Lung (tissue), 11 donors: ENCODE measurements at regions not wholly inside any gene's neighbourhood (a gene's known extent, or its start where the extent isn't known, plus 50 kb on each side); places are given as distances from the start of the nearest gene placed in this dataset.

ENCODE experiments used
- ATAC-seq: fragments of 200-7000 bp; cut with Tn5 transposase; one replicate; pipeline ENCODE4 v1.9.1; 2020; ENCODE audit warnings: moderate number of reproducible peaks; ENCODE audit not compliant: insufficient read depth, low FRiP score
- DNase-seq, 3 donors: peaks; one replicate each; pipeline ENCODE4 v3.0.0-alpha.2; 2013 to 2017
- H3K27ac ChIP-seq, 2 donors: one replicate each; pipeline ENCODE4 v1.5.1; 2013; ENCODE audit warnings: mild to moderate bottlenecking in 2 of 2, moderate library complexity in 2 of 2, control low read depth in 1 of 2, inconsistent platforms in 1 of 2, low read depth in 1 of 2, low read length in 1 of 2
- H3K27me3 ChIP-seq, 3 donors: one replicate each; pipeline ENCODE4 v1.5.1; 2013; ENCODE audit warnings: low read length in 2 of 3; ENCODE audit not compliant: control insufficient read depth in 3 of 3, insufficient read depth in 3 of 3
- H3K36me3 ChIP-seq, 4 donors: one replicate each; pipeline ENCODE4 v1.5.1; 2013; ENCODE audit warnings: low read length in 4 of 4, mild to moderate bottlenecking in 1 of 4, moderate library complexity in 1 of 4; ENCODE audit not compliant: control insufficient read depth in 4 of 4, insufficient read depth in 4 of 4
- H3K4me1 ChIP-seq, 5 donors: one replicate each; pipeline ENCODE4 v1.5.1; 2013; ENCODE audit warnings: low read length in 5 of 5, mild to moderate bottlenecking in 2 of 5, moderate library complexity in 1 of 5; ENCODE audit not compliant: control insufficient read depth in 5 of 5, insufficient read depth in 5 of 5
- H3K4me3 ChIP-seq: one replicate; pipeline ENCODE4 v1.5.1; 2013; ENCODE audit warnings: mild to moderate bottlenecking, control low read depth, moderate library complexity
- H3K9ac ChIP-seq, 2 donors: one replicate each; pipeline ENCODE4 v1.5.1; 2013; ENCODE audit warnings: low read length in 2 of 2, control low read depth in 1 of 2; ENCODE audit not compliant: insufficient read depth in 1 of 2
- H3K9me3 ChIP-seq, 4 donors: one replicate each; pipeline ENCODE4 v1.5.1; 2013; ENCODE audit warnings: low read length in 3 of 4, mild to moderate bottlenecking in 1 of 4, moderate library complexity in 1 of 4; ENCODE audit not compliant: control insufficient read depth in 4 of 4, insufficient read depth in 3 of 4
- WGBS, 2 donors: extraction: QIAGEN DNeasy Blood & Tissue Kit; methylation state at CpG; one replicate each; pipeline ENCODE4 v1.1.7; 2013; 5-methylcytosine and 5-hydroxymethylcytosine counted together
- TF ChIP-seq, protein P1 (sequence below): IDR thresholded peaks from 2 replicates; pipeline ENCODE4 v1.5.1; 2012; ENCODE audit warnings: mild to moderate bottlenecking; ENCODE audit errors: control extremely low read depth, extremely low read depth
- donor health status: control.
- donor health status: control.
- donor health status: Bipolar disorder and iron deficiency.
- donor health status: healthy.
- donor health status: DM: yes; HTN: yes; CAD: no.

DNA sequence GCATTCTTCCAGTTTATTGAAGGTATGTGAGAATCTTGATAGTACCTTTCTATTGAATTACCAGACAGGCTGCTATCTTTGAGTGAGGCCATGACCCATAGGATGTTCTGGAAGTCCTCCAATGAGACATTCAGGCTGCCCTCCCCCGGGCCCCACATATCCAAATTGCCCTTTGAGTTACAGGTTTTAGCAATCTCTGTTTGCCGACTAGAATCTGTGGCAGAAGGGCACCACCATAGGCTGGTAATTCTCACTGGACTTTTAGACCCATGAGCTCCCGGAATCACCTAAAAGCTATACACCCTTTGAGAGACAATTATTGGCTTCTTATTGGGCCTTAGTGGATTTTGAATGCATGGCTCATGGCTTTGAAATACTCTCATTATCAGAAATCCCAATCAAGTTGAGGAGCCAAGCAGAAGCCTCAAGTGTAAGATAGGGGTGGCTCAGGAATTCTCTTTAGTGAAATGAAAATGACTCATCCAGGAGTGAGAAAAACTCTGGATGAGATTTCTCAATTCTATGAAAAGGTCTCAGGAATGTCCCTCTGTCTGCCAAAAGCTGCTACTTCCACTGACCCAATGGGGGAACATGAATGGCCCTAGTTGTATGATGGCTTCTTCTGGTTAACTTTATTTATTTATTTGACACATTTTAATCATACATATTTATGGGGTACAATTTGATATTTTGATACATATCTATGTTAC lies 172.1 kb upstream of the CSNK1A1L start:
- TF ChIP-seq, protein P1, sequence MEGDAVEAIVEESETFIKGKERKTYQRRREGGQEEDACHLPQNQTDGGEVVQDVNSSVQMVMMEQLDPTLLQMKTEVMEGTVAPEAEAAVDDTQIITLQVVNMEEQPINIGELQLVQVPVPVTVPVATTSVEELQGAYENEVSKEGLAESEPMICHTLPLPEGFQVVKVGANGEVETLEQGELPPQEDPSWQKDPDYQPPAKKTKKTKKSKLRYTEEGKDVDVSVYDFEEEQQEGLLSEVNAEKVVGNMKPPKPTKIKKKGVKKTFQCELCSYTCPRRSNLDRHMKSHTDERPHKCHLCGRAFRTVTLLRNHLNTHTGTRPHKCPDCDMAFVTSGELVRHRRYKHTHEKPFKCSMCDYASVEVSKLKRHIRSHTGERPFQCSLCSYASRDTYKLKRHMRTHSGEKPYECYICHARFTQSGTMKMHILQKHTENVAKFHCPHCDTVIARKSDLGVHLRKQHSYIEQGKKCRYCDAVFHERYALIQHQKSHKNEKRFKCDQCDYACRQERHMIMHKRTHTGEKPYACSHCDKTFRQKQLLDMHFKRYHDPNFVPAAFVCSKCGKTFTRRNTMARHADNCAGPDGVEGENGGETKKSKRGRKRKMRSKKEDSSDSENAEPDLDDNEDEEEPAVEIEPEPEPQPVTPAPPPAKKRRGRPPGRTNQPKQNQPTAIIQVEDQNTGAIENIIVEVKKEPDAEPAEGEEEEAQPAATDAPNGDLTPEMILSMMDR = no peak
- 64 to 79% methylated on average over 3 of the region's 3 CpGs for WGBS, 2 donors
- no peak for DNase-seq

GRCh38 chr13:37277007-37277406 lies 171.5 kb upstream of the CSNK1A1L start:
- DNase-seq (no peak), ATAC-seq (no peak)
- TF ChIP-seq, protein P1 = no peak
- WGBS, 2 donors = 96 to 97% methylated on average over 1 of the region's 1 CpG
- H3K4me3 ChIP-seq = no peak overlapping the region
- H3K4me1 ChIP-seq = peaks cover 0 to 5% (median 0%) of the 10 kb centered on the region in 5 donors
- H3K36me3 ChIP-seq = no peaks in the 10 kb centered on the region
- H3K9ac ChIP-seq = no peak overlapping the region
- H3K27ac ChIP-seq = no peak overlapping the region
- no peaks in the 10 kb centered on the region for H3K9me3 ChIP-seq
- H3K27me3 ChIP-seq = no peaks in the 10 kb centered on the region

More for the DNA sequence above, 172.1 kb upstream of the CSNK1A1L start:
- Histone ChIP-seq H3K4me1 (peaks cover 0 to 5% (median 0%) of the 10 kb centered on the region in 5 donors), H3K27ac (no peak overlapping the region), H3K4me3 (no peak overlapping the region), H3K27me3 (no peaks in the 10 kb centered on the region), H3K36me3 (no peaks in the 10 kb centered on the region), H3K9ac (no peak overlapping the region), H3K9me3 (no peaks in the 10 kb centered on the region)
- ATAC-seq = no peak

- no peak overlapping the region for H3K4me3 ChIP-seq
- no peak overlapping the region for H3K9ac ChIP-seq
- H3K9me3 ChIP-seq = peaks cover 0 to 7% (median 1%) of the 10 kb centered on the region in 4 donors
- DNase-seq (peak in 2 of 3 donors; percentile 58 to 61), ATAC-seq (no peak)
- H3K27me3 ChIP-seq = no peaks in the 10 kb centered on the region
- H3K27ac ChIP-seq = no peak overlapping the region
- peaks cover 0 to 5% (median 0%) of the 10 kb centered on the region in 5 donors for H3K4me1 ChIP-seq
- no peaks in the 10 kb centered on the region for H3K36me3 ChIP-seq
- TF ChIP-seq, protein P1 = no peak
- 87 to 90% methylated on average over 6 of the region's 6 CpGs for WGBS, 2 donors
These were observed 169.4 kb upstream of the CSNK1A1L start for GRCh38 chr13:37274569-37275497.
